HG03520 (cell line): ENCODE measurements at regions not wholly inside any gene's neighbourhood (a gene's known extent, or its start where the extent isn't known, plus 50 kb on each side); places are given as distances from the start of the nearest gene placed in this dataset.
"Not testable (repeated sequence)": the region's sequence is repeated elsewhere in the genome, so short reads cannot be mapped to it uniquely, and the experiment has no call there.

Experiments
- ATAC-seq: cut with Tn5 transposase; IDR thresholded peaks from one replicate; pipeline ENCODE4 v1.9.1; 2021; ENCODE audit warnings: mild to moderate bottlenecking, moderate library complexity; ENCODE audit not compliant: unreplicated experiment

DNA sequence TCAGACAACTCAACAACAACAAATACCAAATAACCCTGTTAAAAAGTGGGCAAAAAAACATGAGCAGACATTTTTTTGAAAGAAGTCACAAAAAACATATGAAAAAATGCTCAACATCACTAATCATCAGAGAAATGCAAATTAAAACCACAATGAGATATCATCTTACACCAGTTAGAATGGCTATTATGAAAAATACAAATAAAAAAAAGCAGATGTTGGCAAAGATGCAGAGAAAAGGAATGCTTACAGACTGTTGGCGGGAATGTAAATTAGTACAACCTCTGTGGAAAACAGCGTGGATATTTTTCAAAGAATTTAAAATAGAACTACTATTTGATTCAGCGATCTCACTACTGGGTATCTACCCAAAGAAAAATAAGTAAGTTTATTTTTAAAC, 114.0 kb downstream of the SLC38A4 start:
- no peak for ATAC-seq

DNA sequence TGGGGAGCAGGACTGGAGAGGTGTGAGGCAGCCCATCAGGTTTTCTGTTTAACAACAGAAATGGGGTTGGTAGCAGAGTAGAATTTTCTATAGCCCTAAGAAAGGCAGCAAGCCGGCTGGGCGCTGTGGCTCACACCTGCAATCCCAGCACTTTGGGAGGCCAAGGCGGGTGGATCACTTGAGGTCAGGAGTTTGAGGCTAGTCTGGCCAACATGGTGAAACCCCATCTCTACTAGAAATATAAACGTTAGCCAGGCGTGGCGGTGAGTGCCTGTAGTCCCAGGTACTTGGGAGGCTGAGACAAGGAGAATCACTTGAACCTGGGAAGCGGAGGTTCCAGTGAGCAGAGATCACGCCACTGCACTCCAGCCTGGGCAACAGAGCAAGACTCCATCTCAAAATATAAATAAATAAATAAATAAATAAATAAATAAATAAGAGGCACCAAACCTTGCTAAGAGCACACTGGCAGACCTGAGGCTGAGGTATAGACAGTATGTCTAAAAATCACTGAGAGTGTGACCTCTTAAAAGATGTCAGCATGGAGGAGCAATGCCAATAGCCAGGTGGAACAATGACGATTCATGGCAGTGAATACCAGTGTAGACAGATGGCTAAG, 115.6 kb downstream of the SLC38A4 start:
- ATAC-seq: no peak

DNA sequence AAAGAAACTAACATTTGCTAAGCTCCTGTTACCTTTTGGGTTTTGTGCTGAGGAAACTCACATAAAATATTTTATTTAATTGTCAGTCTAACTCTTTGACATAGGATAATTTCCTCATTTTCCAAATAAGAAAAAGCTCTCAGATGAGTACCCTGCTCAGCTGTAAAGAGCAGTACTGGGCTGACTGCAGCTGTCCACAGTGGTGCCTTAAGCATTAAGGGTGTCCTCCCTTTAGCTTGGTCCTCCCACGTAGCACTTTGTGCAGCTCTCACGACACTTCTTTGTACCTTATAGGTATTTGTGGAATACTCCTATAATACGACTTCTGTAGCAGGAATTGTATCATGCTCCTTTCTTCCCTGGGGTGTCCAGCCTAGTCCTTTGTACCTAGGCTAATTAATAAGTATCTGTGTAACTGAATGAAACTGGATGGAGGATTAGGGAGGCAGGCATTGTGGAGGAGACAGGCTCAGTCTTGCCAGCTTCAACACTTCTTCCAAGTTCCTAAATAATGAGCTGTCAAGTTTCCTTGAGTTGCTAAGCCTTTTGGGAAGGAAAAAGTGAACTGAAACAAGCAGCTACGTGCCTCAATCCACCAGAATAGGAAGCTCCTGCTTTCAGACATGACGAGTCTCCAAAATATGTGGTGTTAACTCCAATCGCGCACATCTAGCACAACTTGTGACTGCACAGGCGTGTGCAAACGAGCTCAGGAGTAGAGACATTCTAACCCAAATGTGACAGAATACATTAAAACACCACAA, 123.0 kb downstream of the SLC38A4 start:
- no peak for ATAC-seq

- no peak for ATAC-seq
These were observed 124.4 kb downstream of the SLC38A4 start for GRCh38 chr12:46701356-46701755.

DNA sequence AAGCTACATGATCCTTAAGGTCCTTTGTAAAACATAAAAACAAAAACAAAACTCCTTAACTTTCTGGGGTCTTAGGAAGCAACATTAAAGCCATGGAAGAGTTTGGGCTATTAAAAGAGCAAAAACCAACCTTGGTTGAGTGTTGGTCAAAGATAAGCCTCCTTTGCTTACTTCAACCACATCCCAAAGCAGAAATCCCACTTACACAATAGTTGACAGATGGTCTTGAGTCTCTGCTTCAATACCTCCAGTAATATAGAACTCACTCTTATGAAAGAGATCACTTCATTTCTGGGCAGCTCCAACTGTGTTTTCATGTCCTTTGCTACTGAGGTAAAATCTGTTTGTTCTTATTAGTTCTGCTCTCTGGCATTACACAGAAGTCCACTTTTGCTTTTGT, 125.8 kb downstream of the SLC38A4 start:
- no peak for ATAC-seq

DNA sequence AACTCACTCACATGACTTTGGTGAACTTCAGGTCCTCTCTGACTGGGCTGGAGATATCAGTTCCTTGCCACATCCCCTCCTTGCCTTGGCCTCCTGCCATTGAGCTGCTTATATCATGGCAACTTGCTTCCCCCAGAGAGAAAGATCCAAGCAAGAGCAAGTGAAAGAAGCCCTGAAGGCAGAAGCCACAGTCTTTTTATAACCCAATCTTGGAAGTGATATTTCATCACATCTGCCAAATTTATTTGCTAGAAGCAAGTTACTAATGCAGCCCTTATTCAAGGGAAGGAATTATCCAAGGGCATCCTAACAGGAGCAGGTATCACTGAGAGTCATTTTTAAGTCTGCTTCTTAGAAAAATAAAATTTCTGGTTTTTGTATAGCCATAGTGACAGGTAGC, 127.8 kb downstream of the SLC38A4 start:
- ATAC-seq: no peak

DNA sequence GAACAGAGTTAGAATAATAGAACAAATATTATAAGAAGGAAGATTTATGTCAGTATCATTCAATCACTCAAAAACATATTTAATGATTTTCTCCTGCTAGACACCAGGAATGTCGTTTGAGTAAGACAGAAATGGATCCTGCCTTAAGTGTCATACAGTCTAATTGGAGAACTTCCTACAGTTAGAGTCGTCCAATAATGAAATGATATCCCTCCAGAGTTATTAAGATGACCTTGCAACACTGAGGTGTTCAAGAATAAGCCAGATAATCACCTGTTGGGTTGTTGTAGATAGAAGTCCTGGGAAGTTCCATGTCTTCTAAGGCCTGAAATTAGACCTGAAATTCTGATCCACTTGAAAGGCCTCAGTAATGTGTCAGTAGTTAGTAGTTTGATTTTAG, 132.3 kb downstream of the SLC38A4 start:
- no peak for ATAC-seq

GRCh38 chr12:46693034-46693433, 132.8 kb downstream of the SLC38A4 start:
- ATAC-seq: no peak

- ATAC-seq: no peak
These were observed 133.2 kb downstream of the SLC38A4 start for GRCh38 chr12:46692606-46693005.

GRCh38 chr12:46686267-46686942, 139.4 kb downstream of the SLC38A4 start:
- no peak for ATAC-seq

DNA sequence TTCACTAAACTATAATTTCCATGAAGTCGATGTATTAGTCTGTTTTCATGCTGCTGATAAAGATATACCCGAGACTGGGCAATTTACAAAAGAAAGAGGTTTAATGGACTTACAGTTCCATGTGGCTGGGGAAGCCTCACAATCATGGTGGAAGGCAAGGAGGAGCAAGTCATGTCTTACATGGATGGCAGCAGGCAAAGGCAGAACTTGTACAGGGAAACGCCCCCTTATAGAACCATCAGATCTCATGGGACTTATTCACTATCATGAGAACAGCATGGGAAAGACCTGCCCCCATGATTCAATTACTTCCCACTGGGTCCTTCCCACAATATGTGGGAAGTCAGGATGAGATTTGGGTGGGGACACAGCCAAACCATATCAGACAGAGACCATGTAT, 141.6 kb downstream of the SLC38A4 start:
- not testable (repeated sequence) for ATAC-seq

GRCh38 chr12:46682148-46682547, 143.6 kb downstream of the SLC38A4 start:
- ATAC-seq: no peak

DNA sequence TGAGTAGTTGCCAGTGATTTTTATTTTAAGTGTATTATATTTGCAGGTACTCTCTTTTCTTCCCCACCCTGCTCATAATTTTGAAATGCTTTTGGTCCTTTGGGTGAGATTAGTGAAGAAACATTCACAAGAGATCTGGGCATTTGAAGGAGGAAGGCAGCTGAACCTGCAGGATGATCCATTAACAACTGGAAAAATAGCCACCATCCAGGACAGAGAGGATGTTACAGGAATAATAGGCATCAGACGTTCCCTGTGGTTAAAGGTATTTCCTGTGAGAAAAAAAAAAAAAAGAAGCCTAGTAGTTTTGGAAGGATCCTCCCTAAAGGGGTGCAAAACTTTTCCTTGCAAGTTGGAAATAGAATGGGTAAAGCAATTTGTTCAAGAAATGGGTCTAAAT, 145.3 kb downstream of the SLC38A4 start:
- ATAC-seq: no peak

- no peak for ATAC-seq
These were observed 146.0 kb downstream of the SLC38A4 start for GRCh38 chr12:46679754-46680153.

DNA sequence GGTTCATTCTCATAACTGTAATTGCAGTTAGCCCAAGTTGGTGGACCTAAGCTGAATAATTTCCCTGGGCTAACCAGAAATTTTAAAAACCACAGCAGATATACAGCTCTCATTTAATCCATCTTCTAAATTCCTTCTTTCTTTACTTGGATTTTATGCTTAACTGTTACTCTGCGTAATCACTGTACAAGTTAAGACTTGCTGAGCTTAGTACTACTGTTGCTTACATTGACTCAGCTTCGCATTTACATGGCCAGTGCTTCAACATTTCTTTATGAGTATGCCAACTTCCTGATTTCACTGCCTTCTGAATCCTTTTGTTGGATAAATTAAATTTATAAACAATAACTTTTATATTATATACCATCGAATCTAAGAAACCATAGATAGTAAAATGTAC, 147.4 kb downstream of the SLC38A4 start:
- no peak for ATAC-seq

DNA sequence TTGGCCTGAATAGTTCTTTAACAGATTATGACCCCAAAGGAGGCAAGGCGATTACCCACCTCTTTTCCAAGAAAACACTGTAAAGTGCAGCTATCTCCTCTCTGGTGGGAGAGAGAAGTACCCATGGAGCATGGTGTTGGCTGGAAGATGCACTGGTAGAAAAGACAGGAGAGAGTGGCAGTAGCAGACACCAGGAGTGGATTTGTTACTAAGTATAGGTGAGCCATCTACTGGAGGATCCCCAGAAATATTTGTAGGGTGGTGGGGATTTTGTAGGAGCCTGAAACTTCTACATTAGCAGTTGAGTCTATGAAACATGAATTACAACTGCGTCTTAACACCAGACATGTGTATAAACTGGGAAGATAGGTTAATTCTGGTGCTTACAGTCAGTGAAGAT, 148.0 kb downstream of the SLC38A4 start:
- ATAC-seq: no peak

GRCh38 chr12:46676797-46677520, 148.8 kb downstream of the SLC38A4 start:
- no peak for ATAC-seq

DNA sequence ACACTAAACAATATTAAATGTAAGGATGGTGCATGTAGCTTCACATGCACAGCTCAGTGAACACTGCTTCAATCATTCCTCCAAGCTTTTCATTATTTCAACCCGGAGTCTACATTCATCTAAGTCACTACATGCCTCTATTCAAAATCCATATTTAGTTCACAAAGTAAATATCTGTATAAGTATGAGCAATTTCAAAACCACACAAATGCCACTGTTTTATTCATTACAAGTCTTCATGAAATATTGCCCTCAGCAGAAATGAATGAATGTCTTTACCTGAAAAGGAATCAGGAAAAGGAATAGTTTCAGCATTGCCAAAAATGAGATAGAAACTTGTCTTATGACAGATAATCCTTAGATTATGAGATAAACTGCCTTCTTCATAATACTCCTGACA, 149.4 kb downstream of the SLC38A4 start:
- ATAC-seq: no peak

DNA sequence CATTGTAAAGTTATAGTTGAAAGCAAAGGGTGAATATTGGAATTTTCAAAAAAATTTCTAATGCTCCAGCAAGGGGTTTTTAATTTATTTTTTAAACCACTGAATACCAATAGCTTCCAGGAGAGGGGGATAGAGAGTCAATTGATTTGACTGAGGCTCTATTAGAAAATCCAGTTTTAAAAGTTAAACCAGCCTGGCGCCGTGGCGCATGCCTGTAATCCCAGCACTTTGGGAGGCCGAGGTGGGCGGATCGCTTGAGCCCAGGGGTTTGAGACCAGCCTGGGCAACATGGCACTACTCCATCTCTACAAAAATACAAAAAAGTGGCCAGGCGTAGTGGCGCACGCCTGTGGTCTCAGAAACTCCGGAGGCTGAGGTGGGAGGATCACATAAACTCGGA, 150.1 kb downstream of the SLC38A4 start:
- ATAC-seq: no peak

DNA sequence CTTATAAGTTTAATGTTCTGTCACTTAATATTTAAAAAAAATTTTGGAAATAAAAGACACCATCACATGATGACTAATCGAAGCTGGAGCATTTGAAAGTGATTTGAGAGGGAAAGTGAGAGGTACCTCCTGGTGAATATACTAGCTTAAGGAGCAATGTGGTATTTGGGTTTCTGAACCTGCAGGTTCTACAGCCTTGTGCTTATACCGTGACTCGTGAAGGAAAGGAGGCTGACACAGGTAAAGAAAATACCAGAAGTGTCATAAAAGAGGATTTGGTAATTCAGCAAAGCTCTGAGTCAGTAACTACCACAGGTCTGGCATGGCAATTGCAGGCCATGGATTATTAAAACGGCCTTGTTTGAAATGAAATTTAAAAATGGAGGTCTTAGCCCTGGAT, 151.0 kb downstream of the SLC38A4 start:
- no peak for ATAC-seq

DNA sequence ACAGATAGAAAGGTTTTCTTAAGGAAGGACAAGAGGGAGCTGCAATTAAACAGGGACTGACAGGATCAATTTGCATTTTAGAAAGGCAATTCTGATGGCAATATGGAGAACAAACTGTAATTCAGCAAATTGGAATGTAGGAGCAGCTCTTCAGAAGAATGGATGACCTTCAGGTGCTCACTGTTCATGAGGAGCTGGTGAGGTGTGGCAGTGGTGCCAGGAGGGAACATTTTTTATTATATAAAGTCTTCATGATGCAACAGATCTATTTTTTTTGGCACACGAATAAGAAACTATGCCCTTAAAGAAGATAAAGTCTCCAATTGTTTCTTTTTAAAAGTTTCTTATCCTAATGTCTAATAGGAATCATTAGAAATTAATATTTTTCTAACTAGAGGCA, 151.7 kb downstream of the SLC38A4 start:
- ATAC-seq: no peak

DNA sequence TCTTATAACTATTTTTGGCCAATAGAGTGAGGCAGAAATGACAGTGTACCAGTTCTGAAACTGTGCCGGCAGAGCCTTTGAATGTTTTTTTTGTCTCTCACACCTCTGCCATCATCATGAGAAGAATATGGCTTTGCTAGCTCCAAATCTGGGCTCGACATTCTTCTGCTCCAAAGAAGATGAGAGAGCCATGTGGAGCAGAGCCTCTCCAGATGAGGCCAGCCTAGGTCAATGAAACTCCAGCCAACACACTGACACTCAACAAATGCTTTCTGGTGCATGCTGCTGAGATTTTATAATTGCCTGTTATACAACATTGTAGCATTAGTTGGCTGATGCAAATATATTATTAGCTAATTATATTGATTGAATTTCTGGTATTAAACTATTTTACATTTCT, 154.7 kb downstream of the SLC38A4 start:
- ATAC-seq: no peak
